SK-N-SH treated with all-trans-retinoic acid at 6 μM for 48 hours (cell line): ENCODE measurements at regions not wholly inside any gene's neighbourhood (a gene's known extent, or its start where the extent isn't known, plus 50 kb on each side); places are given as distances from the start of the nearest gene placed in this dataset.

ENCODE experiments used
- ATAC-seq: fragments of 200-7000 bp; cut with Tn5 transposase; 3 replicates; pipeline ENCODE4 v1.9.1; 2020; ENCODE audit warnings: mild to moderate bottlenecking, moderate library complexity
- ARNTL ChIP-seq: fragments of 450-650 bp; formaldehyde crosslinking; IDR thresholded peaks from 2 replicates; pipeline ENCODE4 v1.5.0; 2020; ENCODE audit warnings: low read depth, mild to moderate bottlenecking, moderate library complexity, borderline replicate concordance
- BACH2 ChIP-seq: fragments of 250-450 bp; sonication (Bioruptor Pico); IDR thresholded peaks from 2 replicates; pipeline ENCODE4 v1.9.0; 2021; ENCODE audit warnings: mild to moderate bottlenecking, borderline replicate concordance
- CSDC2 ChIP-seq: fragments of 250-450 bp; sonication (Bioruptor Pico); IDR thresholded peaks from 2 replicates; pipeline ENCODE4 v1.5.0; 2020; ENCODE audit warnings: mild to moderate bottlenecking, moderate library complexity
- CSRNP3 ChIP-seq: fragments of 250-450 bp; sonication (Bioruptor Pico); IDR thresholded peaks from 2 replicates; pipeline ENCODE4 v1.5.1; 2021; ENCODE audit warnings: mild to moderate bottlenecking, moderate library complexity
- ESRRG ChIP-seq: fragments of 250-450 bp; sonication (Bioruptor Pico); IDR thresholded peaks from 2 replicates; pipeline ENCODE4 v1.6.1; 2021; ENCODE audit warnings: mild to moderate bottlenecking
- GLIS3 ChIP-seq: fragments of 250-450 bp; sonication (Bioruptor Pico); IDR thresholded peaks from 2 replicates; pipeline ENCODE4 v1.5.0; 2020; ENCODE audit warnings: mild to moderate bottlenecking, moderate library complexity
- ISL1 ChIP-seq: fragments of 250-450 bp; sonication (Bioruptor Pico); IDR thresholded peaks from 2 replicates; pipeline ENCODE4 v2.1.2; 2022; ENCODE audit warnings: mild to moderate bottlenecking, moderate library complexity
- OSR1 ChIP-seq: fragments of 250-450 bp; sonication (Bioruptor Pico); IDR thresholded peaks from 2 replicates; pipeline ENCODE4 v1.8.0; 2022; ENCODE audit warnings: moderate library complexity, mild to moderate bottlenecking, inconsistent platforms
- PATZ1 ChIP-seq: fragments of 250-450 bp; sonication (Bioruptor Pico); IDR thresholded peaks from 2 replicates; pipeline ENCODE4 v1.8.0; 2020; ENCODE audit warnings: mild to moderate bottlenecking, moderate library complexity, borderline replicate concordance
- POU6F1 ChIP-seq: fragments of 250-450 bp; sonication (Bioruptor Pico); IDR thresholded peaks from 2 replicates; pipeline ENCODE4 v1.8.0; 2021; ENCODE audit warnings: low read depth, mild to moderate bottlenecking, moderate library complexity, borderline replicate concordance
- PPARA ChIP-seq: fragments of 250-450 bp; sonication (Bioruptor Pico); IDR thresholded peaks from 2 replicates; pipeline ENCODE4 v1.5.0; 2020; ENCODE audit warnings: mild to moderate bottlenecking, borderline replicate concordance
- RARB ChIP-seq: fragments of 250-450 bp; sonication (Bioruptor Pico); IDR thresholded peaks from 2 replicates; pipeline ENCODE4 v1.8.0; 2021; ENCODE audit warnings: mild to moderate bottlenecking, moderate library complexity
- SNAI2 ChIP-seq: fragments of 250-450 bp; sonication (Bioruptor Pico); IDR thresholded peaks from 2 replicates; pipeline ENCODE4 v1.5.0; 2020; ENCODE audit warnings: mild to moderate bottlenecking, moderate library complexity
- TCF4 ChIP-seq: fragments of 250-450 bp; sonication (Bioruptor Pico); IDR thresholded peaks from 2 replicates; pipeline ENCODE4 v1.8.0; 2021; ENCODE audit warnings: mild to moderate bottlenecking, moderate library complexity, borderline replicate concordance
- TOX ChIP-seq: fragments of 250-450 bp; sonication (Bioruptor Pico); IDR thresholded peaks from 2 replicates; pipeline ENCODE4 v1.8.0; 2021; ENCODE audit warnings: mild to moderate bottlenecking, moderate library complexity, borderline replicate concordance
- TSHZ2 ChIP-seq: fragments of 250-450 bp; sonication (Bioruptor Pico); IDR thresholded peaks from 2 replicates; pipeline ENCODE4 v1.5.0; 2020; ENCODE audit warnings: mild to moderate bottlenecking, moderate library complexity
- ZC3H10 ChIP-seq: fragments of 250-450 bp; sonication (Bioruptor Pico); IDR thresholded peaks from 2 replicates; pipeline ENCODE4 v1.5.1; 2021; ENCODE audit warnings: mild to moderate bottlenecking, moderate library complexity
- ZFP3 ChIP-seq: fragments of 250-450 bp; sonication (Bioruptor Pico); IDR thresholded peaks from 2 replicates; pipeline ENCODE4 v1.5.0; 2020; ENCODE audit warnings: mild to moderate bottlenecking, moderate library complexity
- ZFP30 ChIP-seq: fragments of 450-650 bp; formaldehyde crosslinking; IDR thresholded peaks from 2 replicates; pipeline ENCODE4 v1.5.0; 2022; ENCODE audit warnings: mild to moderate bottlenecking, moderate library complexity
- ZNF565 ChIP-seq: fragments of 450-650 bp; formaldehyde crosslinking; conservative IDR thresholded peaks from 2 replicates; pipeline ENCODE4 v1.5.0; 2020; ENCODE audit warnings: low read depth, mild to moderate bottlenecking, moderate library complexity
- ZNF70 ChIP-seq: fragments of 450-650 bp; formaldehyde crosslinking; IDR thresholded peaks from 2 replicates; pipeline ENCODE4 v1.5.0; 2020; ENCODE audit warnings: mild to moderate bottlenecking, moderate library complexity
- ZNF8 ChIP-seq: fragments of 450-650 bp; formaldehyde crosslinking; IDR thresholded peaks from 2 replicates; pipeline ENCODE4 v1.5.0; 2020; ENCODE audit warnings: mild to moderate bottlenecking, moderate library complexity

GRCh38 chr20:23242104-23242503 is 108.5 kb upstream of the NXT1 start:
- ATAC-seq: no peak
- TF ChIP-seq RARB (CRISPR knock-in tag): no peak
- TF ChIP-seq POU6F1 (CRISPR knock-in tag): no peak
- TF ChIP-seq ZC3H10 (CRISPR knock-in tag): no peak
- no peak for TF ChIP-seq TCF4 (CRISPR knock-in tag)
- TF ChIP-seq ZNF565: no peak
- TF ChIP-seq ZNF70 (CRISPR knock-in tag): no peak
- TF ChIP-seq ZNF8: no peak
- no peak for TF ChIP-seq TOX (CRISPR knock-in tag)
- no peak for TF ChIP-seq GLIS3 (CRISPR knock-in tag)
- no peak for TF ChIP-seq SNAI2
- TF ChIP-seq ARNTL (CRISPR knock-in tag): no peak
- no peak for TF ChIP-seq BACH2 (CRISPR knock-in tag)

GRCh38 chr20:23241416-23241815 is 109.2 kb upstream of the NXT1 start:
- TF ChIP-seq TOX (CRISPR knock-in tag): no peak
- TF ChIP-seq ISL1 (CRISPR knock-in tag): no peak
- no peak for TF ChIP-seq CSDC2 (CRISPR knock-in tag)
- TF ChIP-seq RARB (CRISPR knock-in tag): no peak
- TF ChIP-seq OSR1 (CRISPR knock-in tag): no peak
- TF ChIP-seq ZC3H10 (CRISPR knock-in tag): no peak
- no peak for TF ChIP-seq CSRNP3 (CRISPR knock-in tag)
- no peak for TF ChIP-seq BACH2 (CRISPR knock-in tag)
- no peak for TF ChIP-seq ZFP30 (CRISPR knock-in tag)
- TF ChIP-seq ESRRG: no peak
- no peak for TF ChIP-seq POU6F1 (CRISPR knock-in tag)
- no peak for TF ChIP-seq TSHZ2 (CRISPR knock-in tag)
- no peak for TF ChIP-seq ZNF70 (CRISPR knock-in tag)
- no peak for TF ChIP-seq PATZ1 (CRISPR knock-in tag)
- no peak for TF ChIP-seq ZNF565
- no peak for TF ChIP-seq ARNTL (CRISPR knock-in tag)
- no peak for TF ChIP-seq TCF4 (CRISPR knock-in tag)
- no peak for TF ChIP-seq ZNF8
- no peak for TF ChIP-seq PPARA (CRISPR knock-in tag)
- TF ChIP-seq ZFP3 (CRISPR knock-in tag): no peak
- no peak for ATAC-seq

GRCh38 chr20:23240519-23240918 is 110.1 kb upstream of the NXT1 start:
- no peak for ATAC-seq
- no peak for TF ChIP-seq ZFP3 (CRISPR knock-in tag)
- no peak for TF ChIP-seq POU6F1 (CRISPR knock-in tag)
- no peak for TF ChIP-seq ZNF8
- no peak for TF ChIP-seq BACH2 (CRISPR knock-in tag)
- TF ChIP-seq PATZ1 (CRISPR knock-in tag): no peak
- TF ChIP-seq GLIS3 (CRISPR knock-in tag): no peak
- TF ChIP-seq PPARA (CRISPR knock-in tag): no peak
- no peak for TF ChIP-seq TCF4 (CRISPR knock-in tag)
- no peak for TF ChIP-seq SNAI2
- no peak for TF ChIP-seq TOX (CRISPR knock-in tag)
